Tibial artery (tissue), 4 donors: ENCODE measurements at regions not wholly inside any gene's neighbourhood (a gene's known extent, or its start where the extent isn't known, plus 50 kb on each side); places are given as distances from the start of the nearest gene placed in this dataset.

Experiments
- DNase-seq, 2 donors: peaks; one replicate each; pipeline ENCODE4 v3.0.0-alpha.2; 2019
- H3K27ac ChIP-seq, 2 donors: fragments of 200-600 bp; sonication (generic) in 1 of 2; 1 replicate in 1 of 2; 2 replicates in 1 of 2; pipeline ENCODE4 v1.5.1; 2018 to 2019; ENCODE audit warnings: mild to moderate bottlenecking in 1 of 2
- H3K27me3 ChIP-seq, 2 donors: fragments of 200-600 bp; sonication (generic) in 1 of 2; one replicate each; pipeline versions ENCODE4 v1.5.1 to v1.6.0; 2016 to 2019
- H3K36me3 ChIP-seq, 3 donors: fragments of 200-600 bp; sonication (generic) in 2 of 3; one replicate each; pipeline ENCODE4 v1.5.1; 2016 to 2019; ENCODE audit warnings: mild to moderate bottlenecking in 2 of 3
- H3K4me1 ChIP-seq, 4 donors: fragments of 200-600 bp; sonication (generic) in 2 of 4; 1 replicate in 3 of 4; 2 replicates in 1 of 4; pipeline ENCODE4 v1.5.1; 2016 to 2019
- H3K4me3 ChIP-seq, 2 donors: fragments of 200-600 bp; sonication (generic) in 1 of 2; 1 replicate in 1 of 2; 2 replicates in 1 of 2; pipeline ENCODE4 v1.5.1; 2018 to 2019; ENCODE audit warnings: mild to moderate bottlenecking in 2 of 2
- H3K9me3 ChIP-seq, 3 donors: fragments of 200-600 bp; sonication (generic) in 1 of 3; one replicate each; pipeline ENCODE4 v1.5.1; 2016 to 2019
- intact Hi-C: fragments of 100-400 bp; cut with DNase I; formaldehyde crosslinking; loops from one replicate; pipeline ENCODE4 v1.15.0; 2023; ENCODE audit warnings: low total_unique reads
- TF ChIP-seq, protein P1 (sequence below), 2 experiments: fragments of 200-600 bp in 1 of 2; fragments of 450-650 bp in 1 of 2; IDR thresholded peaks; one replicate each; pipeline ENCODE4 v1.5.1; 2017 to 2019; ENCODE audit warnings: antibody characterized with exemption in 2 of 2, mild to moderate bottlenecking in 1 of 2, moderate library complexity in 1 of 2

- Histone ChIP-seq H3K27me3 (no peaks in the 10 kb centered on the region), H3K27ac (no peak overlapping the region), H3K36me3 (no peaks in the 10 kb centered on the region), H3K4me1 (no peaks in the 10 kb centered on the region), H3K4me3 (no peak overlapping the region), H3K9me3 (no peaks in the 10 kb centered on the region)
- intact Hi-C loops = no loop called here
- DNase-seq = no peak
- TF ChIP-seq, protein P1, sequence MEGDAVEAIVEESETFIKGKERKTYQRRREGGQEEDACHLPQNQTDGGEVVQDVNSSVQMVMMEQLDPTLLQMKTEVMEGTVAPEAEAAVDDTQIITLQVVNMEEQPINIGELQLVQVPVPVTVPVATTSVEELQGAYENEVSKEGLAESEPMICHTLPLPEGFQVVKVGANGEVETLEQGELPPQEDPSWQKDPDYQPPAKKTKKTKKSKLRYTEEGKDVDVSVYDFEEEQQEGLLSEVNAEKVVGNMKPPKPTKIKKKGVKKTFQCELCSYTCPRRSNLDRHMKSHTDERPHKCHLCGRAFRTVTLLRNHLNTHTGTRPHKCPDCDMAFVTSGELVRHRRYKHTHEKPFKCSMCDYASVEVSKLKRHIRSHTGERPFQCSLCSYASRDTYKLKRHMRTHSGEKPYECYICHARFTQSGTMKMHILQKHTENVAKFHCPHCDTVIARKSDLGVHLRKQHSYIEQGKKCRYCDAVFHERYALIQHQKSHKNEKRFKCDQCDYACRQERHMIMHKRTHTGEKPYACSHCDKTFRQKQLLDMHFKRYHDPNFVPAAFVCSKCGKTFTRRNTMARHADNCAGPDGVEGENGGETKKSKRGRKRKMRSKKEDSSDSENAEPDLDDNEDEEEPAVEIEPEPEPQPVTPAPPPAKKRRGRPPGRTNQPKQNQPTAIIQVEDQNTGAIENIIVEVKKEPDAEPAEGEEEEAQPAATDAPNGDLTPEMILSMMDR (IDR thresholded peaks at IDR 0.05) = no peak
Observed at GRCh38 chr18:38930881-38931753, 1365.5 kb upstream of the CELF4 start.

- no peak overlapping the region for H3K27ac ChIP-seq
- no peak overlapping the region for H3K4me3 ChIP-seq
- TF ChIP-seq, protein P1 (IDR thresholded peaks at IDR 0.05) = no peak
- intact Hi-C loops = no loop called here
- DNase-seq = no peak
- no peaks in the 10 kb centered on the region for H3K4me1 ChIP-seq
- no peaks in the 10 kb centered on the region for H3K9me3 ChIP-seq
- H3K27me3 ChIP-seq = no peaks in the 10 kb centered on the region
- H3K36me3 ChIP-seq = no peaks in the 10 kb centered on the region
Observed at GRCh38 chr18:38923540-38923939, 1357.9 kb upstream of the CELF4 start.

DNA sequence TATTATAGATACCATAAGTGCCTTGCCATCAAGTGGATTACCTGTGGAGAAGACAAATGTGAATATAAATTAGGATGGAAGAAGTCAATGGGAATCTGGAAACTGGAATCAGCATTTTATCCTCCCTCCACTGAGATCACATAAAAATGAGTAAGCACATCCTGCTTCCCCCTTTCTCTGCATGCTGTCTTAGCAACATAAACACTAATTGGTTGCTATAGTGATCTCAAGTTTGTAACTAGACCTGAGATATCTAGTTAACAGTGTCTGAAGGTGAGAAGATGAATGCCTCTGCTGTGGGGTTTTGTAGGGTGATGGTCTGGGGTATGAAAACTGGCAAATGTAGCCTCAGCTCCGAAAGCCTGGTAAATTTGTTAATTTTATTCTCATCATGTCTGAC is 1357.5 kb upstream of the CELF4 start:
- intact Hi-C loops = no loop called here

GRCh38 chr18:38909972-38910371 is 1344.4 kb upstream of the CELF4 start:
- Histone ChIP-seq H3K27ac (no peak overlapping the region), H3K4me1 (no peaks in the 10 kb centered on the region), H3K36me3 (no peaks in the 10 kb centered on the region), H3K27me3 (no peaks in the 10 kb centered on the region), H3K9me3 (no peaks in the 10 kb centered on the region), H3K4me3 (no peak overlapping the region)
- TF ChIP-seq, protein P1 (IDR thresholded peaks at IDR 0.05) = no peak
- intact Hi-C loops = no loop called here
- no peak for DNase-seq

More for the DNA sequence above, 1357.5 kb upstream of the CELF4 start:
- H3K27ac ChIP-seq = no peak overlapping the region
- DNase-seq = no peak
- no peak overlapping the region for H3K4me3 ChIP-seq
- H3K27me3 ChIP-seq = no peaks in the 10 kb centered on the region
- no peaks in the 10 kb centered on the region for H3K4me1 ChIP-seq
- TF ChIP-seq, protein P1 (IDR thresholded peaks at IDR 0.05) = no peak
- no peaks in the 10 kb centered on the region for H3K36me3 ChIP-seq
- no peaks in the 10 kb centered on the region for H3K9me3 ChIP-seq

DNA sequence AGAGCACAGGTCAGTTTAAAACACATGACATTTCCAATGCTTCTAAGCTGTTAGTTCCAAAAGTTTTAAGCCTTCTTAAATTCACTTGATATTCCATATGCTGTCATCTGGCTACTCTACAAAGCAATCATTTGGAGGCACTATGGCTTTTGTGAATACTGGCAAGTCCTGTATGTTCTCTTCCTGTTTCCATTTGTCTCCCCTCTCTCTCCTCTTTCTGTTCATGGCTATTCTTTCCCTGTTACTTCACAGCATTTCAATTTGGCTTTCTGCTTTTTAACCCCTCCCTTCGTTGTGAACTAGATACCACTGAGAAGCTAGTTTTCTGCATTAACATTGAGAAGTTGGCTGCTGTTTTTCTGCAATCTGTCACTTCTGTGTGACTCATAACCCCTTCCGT is 1337.2 kb upstream of the CELF4 start:
- Histone ChIP-seq H3K4me3 (no peak overlapping the region), H3K36me3 (no peaks in the 10 kb centered on the region), H3K9me3 (no peaks in the 10 kb centered on the region), H3K27me3 (no peaks in the 10 kb centered on the region), H3K27ac (no peak overlapping the region), H3K4me1 (no peaks in the 10 kb centered on the region)
- no peak for DNase-seq
- TF ChIP-seq, protein P1 (IDR thresholded peaks at IDR 0.05) = no peak
- intact Hi-C loops = no loop called here
